ENCODE measurements at regions not wholly inside any gene's neighbourhood (a gene's known extent, or its start where the extent isn't known, plus 50 kb on each side); places are given as distances from the start of the nearest gene placed in this dataset.

GRCh38 chr10:125431149-125431548, 251.8 kb downstream of the TEX36 start:
- Mint-ChIP-seq H3K27ac (no peak overlapping the region), H3K27me3 (ENCODE audit: low read depth) (no peaks in the 10 kb centered on the region), H3K9me3 (ENCODE audit: insufficient read depth) (peaks cover 7% of the 10 kb centered on the region), H3K4me1 (ENCODE audit: low read depth) (no peaks in the 10 kb centered on the region), H3K4me3 (no peak overlapping the region), H3K36me3 (ENCODE audit: low read depth) (no peaks in the 10 kb centered on the region)
- POLR2A ChIA-PET: no interaction called here
- CTCF ChIA-PET: no interaction called here
- DNase-seq (no peak), ATAC-seq (no peak)

DNA sequence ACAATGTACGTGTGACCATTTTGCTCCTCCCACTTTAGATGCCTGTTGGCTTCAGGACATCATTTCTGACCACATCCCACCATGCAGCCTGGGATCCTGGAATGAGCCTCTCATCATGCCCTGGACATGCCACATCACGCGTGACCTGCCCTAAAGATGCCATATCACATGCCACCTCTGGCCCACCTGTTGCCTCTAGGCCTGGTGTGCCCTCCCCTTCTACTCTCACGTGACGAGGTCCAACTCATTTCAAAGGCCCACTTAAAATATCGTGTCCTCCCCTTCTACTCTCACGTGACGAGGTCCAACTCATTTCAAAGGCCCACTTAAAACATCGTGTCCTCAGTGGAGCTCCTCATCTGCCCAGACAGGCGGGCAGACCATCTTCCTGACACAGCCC, 254.9 kb downstream of the TEX36 start:
- Mint-ChIP-seq H3K9me3 (ENCODE audit: insufficient read depth) (no peaks in the 10 kb centered on the region), H3K27ac (no peak overlapping the region), H3K36me3 (ENCODE audit: low read depth) (no peaks in the 10 kb centered on the region), H3K27me3 (ENCODE audit: low read depth) (no peaks in the 10 kb centered on the region), H3K4me3 (no peak overlapping the region), H3K4me1 (ENCODE audit: low read depth) (no peaks in the 10 kb centered on the region)
- POLR2A ChIA-PET: no interaction called here
- DNase-seq: no peak
- CTCF ChIA-PET: no interaction called here
- ATAC-seq: no peak

GRCh38 chr10:125424191-125424847, 258.6 kb downstream of the TEX36 start:
- Mint-ChIP-seq H3K27me3 (ENCODE audit: low read depth) (no peaks in the 10 kb centered on the region), H3K4me3 (no peak overlapping the region), H3K4me1 (ENCODE audit: low read depth) (no peaks in the 10 kb centered on the region), H3K27ac (no peak overlapping the region), H3K36me3 (ENCODE audit: low read depth) (no peaks in the 10 kb centered on the region), H3K9me3 (ENCODE audit: insufficient read depth) (no peaks in the 10 kb centered on the region)
- ChIA-PET POLR2A (no interaction called here), CTCF (no interaction called here)
- ATAC-seq: no peak
- no peak for DNase-seq

DNA sequence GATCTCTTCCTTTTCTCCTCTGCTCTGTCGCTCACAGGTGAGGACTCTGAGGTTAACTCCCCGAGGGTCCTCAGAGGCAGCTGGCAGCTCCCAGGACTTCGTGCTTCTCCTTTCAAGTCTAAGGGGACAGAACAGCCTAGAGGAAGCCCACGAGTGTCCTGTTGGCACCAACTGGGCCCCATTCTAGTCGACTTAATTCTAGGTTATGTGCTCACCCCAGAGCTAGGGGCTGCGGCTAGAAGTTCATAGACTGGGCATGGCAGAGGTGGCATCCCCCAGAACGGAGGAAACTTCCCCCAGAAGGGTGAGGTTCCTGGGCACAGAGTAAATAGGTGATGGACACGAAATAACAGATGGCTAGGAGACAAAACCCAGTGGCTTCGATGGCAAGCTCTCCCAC, 259.4 kb downstream of the TEX36 start:
- POLR2A ChIA-PET: no interaction called here

DNA sequence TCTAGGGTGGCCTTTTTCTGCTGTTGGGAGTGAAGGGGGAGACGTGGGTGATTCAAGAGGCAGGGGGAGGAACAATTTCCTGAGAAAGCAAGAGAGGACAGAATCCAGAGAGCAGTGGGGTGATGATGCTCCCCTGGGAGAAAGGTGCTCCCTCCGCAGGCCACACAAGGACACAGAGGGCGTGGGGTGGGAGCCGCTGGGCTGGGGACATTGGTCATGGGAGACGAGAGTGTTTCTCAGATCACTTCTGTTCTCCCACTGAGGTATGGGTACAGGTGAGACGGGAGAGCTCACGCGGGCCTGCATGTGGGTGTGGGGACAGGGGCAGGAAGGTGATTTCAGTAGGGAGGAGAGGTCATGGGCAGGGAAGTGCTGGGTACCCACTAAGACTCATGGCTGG, 259.5 kb upstream of the CTBP2 start:
- H3K27me3 Mint-ChIP-seq (ENCODE audit: low read depth): no peaks in the 10 kb centered on the region

More for the DNA sequence above, 259.4 kb downstream of the TEX36 start:
- no peaks in the 10 kb centered on the region for H3K4me1 Mint-ChIP-seq (ENCODE audit: low read depth)
- no peak for DNase-seq
- H3K4me3 Mint-ChIP-seq: no peak overlapping the region
- H3K36me3 Mint-ChIP-seq (ENCODE audit: low read depth): no peaks in the 10 kb centered on the region
- no peak overlapping the region for H3K27ac Mint-ChIP-seq
- ATAC-seq: no peak
- CTCF ChIA-PET: no interaction called here
- H3K27me3 Mint-ChIP-seq (ENCODE audit: low read depth): no peaks in the 10 kb centered on the region
- no peaks in the 10 kb centered on the region for H3K9me3 Mint-ChIP-seq (ENCODE audit: insufficient read depth)

DNA sequence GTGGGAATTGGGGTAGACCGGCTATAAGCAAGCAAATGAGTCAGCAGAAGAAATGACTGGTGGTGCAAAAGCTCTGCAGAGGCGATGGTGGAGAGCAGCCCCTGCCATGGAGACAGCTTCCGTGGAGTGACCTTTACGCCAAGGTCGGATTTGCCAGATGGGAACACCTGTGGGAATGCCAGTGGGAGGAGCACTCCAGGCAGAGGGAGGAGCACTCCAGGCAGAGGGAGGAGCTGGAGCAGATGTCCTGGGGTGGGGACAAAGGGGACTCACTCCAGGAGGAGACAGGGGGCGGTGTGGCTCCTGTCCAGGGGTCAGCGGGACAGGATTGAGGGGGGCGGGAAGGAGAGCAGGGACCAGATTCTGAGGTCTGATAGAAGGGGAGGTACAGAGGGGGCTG, 258.8 kb upstream of the CTBP2 start:
- Mint-ChIP-seq H3K27me3 (ENCODE audit: low read depth) (no peaks in the 10 kb centered on the region), H3K27ac (no peak overlapping the region), H3K4me1 (ENCODE audit: low read depth) (no peaks in the 10 kb centered on the region), H3K36me3 (ENCODE audit: low read depth) (no peaks in the 10 kb centered on the region), H3K4me3 (no peak overlapping the region), H3K9me3 (ENCODE audit: insufficient read depth) (no peaks in the 10 kb centered on the region)
- CTCF ChIA-PET: no interaction called here
- DNase-seq (no peak), ATAC-seq (no peak)
- POLR2A ChIA-PET: no interaction called here

More for the DNA sequence above, 259.5 kb upstream of the CTBP2 start:
- Mint-ChIP-seq H3K9me3 (ENCODE audit: insufficient read depth) (no peaks in the 10 kb centered on the region), H3K27ac (no peak overlapping the region), H3K4me3 (no peak overlapping the region), H3K4me1 (ENCODE audit: low read depth) (no peaks in the 10 kb centered on the region), H3K36me3 (ENCODE audit: low read depth) (no peaks in the 10 kb centered on the region)
- ChIA-PET CTCF (no interaction called here), POLR2A (no interaction called here)
- ATAC-seq (no peak), DNase-seq (no peak)

DNA sequence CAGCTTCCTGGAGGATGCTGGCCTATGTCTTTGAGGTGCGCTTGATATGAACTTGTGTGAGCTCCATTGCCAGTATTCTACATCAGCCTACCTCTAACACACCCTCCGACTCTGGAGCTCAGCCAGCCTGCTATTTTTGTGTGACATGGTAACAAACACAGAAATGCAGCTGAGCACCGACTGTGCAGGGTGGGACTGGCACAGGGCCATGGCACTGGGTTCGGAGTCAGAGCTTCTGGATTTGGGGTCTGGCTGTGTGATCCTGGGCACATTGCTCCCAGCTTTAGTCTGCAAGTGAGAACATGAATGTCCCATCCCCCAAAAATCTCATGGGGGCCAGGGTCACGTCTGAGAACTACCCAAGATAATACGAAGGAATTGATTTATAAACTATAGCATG, 257.2 kb upstream of the CTBP2 start:
- DNase-seq (no peak), ATAC-seq (no peak)
- no peaks in the 10 kb centered on the region for H3K4me1 Mint-ChIP-seq (ENCODE audit: low read depth)
- no peaks in the 10 kb centered on the region for H3K27me3 Mint-ChIP-seq (ENCODE audit: low read depth)
- ChIA-PET CTCF (no interaction called here), POLR2A (no interaction called here)
- no peak overlapping the region for H3K4me3 Mint-ChIP-seq
- H3K9me3 Mint-ChIP-seq (ENCODE audit: insufficient read depth): no peaks in the 10 kb centered on the region
- no peaks in the 10 kb centered on the region for H3K36me3 Mint-ChIP-seq (ENCODE audit: low read depth)
- no peak overlapping the region for H3K27ac Mint-ChIP-seq

DNA sequence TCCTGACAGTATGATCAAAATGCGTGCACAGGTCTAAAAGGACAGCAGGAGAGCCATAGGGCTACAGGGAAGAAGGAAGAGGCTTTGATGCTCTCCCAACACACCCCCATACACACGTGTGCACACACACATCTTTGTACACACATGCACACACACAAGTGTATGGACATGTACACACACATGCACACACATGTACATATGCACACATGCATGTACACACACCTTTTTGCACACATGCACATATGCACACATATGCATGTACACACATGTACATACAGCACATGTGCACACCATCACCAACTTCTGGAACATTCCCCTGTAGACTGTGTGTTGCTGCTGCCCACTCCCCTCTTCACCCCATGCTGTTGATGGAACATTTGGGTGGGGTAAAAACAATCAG, 255.6 kb upstream of the CTBP2 start:
- Mint-ChIP-seq H3K36me3 (ENCODE audit: low read depth) (no peaks in the 10 kb centered on the region), H3K27ac (no peak overlapping the region), H3K4me3 (no peak overlapping the region), H3K27me3 (ENCODE audit: low read depth) (no peaks in the 10 kb centered on the region), H3K9me3 (ENCODE audit: insufficient read depth) (no peaks in the 10 kb centered on the region), H3K4me1 (ENCODE audit: low read depth) (no peaks in the 10 kb centered on the region)
- ATAC-seq (no peak), DNase-seq (no peak)
- POLR2A ChIA-PET: no interaction called here
- CTCF ChIA-PET: no interaction called here

DNA sequence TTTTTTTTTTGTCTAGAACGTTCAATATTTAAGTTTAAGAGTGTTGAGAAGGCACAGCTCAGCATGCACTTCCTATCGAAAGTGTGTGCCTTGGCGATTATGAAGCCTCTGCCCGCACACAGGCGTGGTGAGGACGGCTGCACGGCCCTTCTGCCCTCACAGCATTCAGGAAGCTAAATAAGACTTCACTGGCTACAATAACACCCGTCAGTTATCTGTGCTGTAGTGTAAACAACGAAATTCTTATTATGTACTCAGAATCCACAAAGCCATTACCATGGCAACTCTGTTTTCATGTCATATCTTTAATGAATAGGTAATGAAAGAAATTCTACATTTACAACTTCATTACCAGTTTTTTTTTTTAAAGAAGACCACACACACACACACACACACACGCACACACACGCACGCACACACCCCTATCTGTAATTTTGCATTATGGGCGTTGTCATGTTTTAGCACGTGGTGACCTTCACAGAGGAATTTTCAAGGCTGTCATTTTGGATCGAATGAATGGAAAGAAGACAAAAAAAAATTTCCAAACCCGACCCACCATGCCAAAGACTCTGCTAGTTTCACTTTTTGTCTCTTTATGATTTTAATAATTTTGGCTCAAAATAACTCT, 254.8 kb upstream of the CTBP2 start:
- Mint-ChIP-seq H3K4me1 (ENCODE audit: low read depth) (no peaks in the 10 kb centered on the region), H3K36me3 (ENCODE audit: low read depth) (no peaks in the 10 kb centered on the region), H3K4me3 (no peak overlapping the region), H3K9me3 (ENCODE audit: insufficient read depth) (no peaks in the 10 kb centered on the region), H3K27me3 (ENCODE audit: low read depth) (no peaks in the 10 kb centered on the region), H3K27ac (no peak overlapping the region)
- POLR2A ChIA-PET: no interaction called here
- CTCF ChIA-PET: no interaction called here
- ATAC-seq: no peak
- no peak for DNase-seq

DNA sequence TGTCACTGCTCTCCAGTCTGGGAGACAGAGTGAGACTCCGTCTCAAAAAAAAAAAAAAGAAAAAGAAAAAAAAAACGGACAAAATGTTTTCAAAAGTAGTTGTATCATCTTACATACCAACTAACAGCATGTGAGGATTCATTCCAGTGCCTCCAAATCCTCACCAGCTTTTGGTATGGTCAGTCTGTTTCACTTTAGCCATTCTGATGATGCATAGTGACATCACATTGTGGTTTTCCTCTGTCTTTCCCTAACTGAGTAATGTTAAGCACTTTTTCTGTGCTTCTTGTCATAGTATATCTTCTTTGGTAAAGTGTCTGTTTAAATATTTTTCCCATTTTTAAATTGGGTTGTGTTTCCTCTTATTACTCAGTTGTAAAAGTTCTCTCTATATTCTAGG, 251.4 kb upstream of the CTBP2 start:
- no peak overlapping the region for H3K4me3 Mint-ChIP-seq
- H3K27me3 Mint-ChIP-seq (ENCODE audit: low read depth): no peaks in the 10 kb centered on the region
- H3K36me3 Mint-ChIP-seq (ENCODE audit: low read depth): no peaks in the 10 kb centered on the region
- no peaks in the 10 kb centered on the region for H3K4me1 Mint-ChIP-seq (ENCODE audit: low read depth)
- no peak for DNase-seq
- ATAC-seq: no peak
- H3K27ac Mint-ChIP-seq: no peak overlapping the region
- H3K9me3 Mint-ChIP-seq (ENCODE audit: insufficient read depth): no peaks in the 10 kb centered on the region
- POLR2A ChIA-PET: no interaction called here
- CTCF ChIA-PET: no interaction called here

DNA sequence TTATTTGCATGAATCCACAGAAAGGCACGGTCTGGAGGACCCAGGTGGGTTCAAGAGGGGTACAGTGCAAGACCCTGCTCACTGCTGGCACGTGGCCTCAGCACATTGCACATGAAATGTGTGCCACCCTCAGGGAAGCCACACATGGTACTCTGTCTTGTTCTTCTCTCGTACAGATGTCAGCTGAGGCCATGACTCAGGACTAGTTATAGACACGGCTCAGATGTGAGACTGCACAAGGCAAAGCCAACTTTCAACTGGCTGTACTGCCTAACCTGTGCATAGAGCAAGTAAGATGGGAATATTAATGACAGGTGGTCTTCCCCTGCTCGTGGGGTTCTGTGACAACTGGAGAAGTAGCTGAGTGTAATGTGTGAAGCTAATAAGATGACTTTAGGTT, 249.4 kb upstream of the CTBP2 start:
- Mint-ChIP-seq H3K4me1 (ENCODE audit: low read depth) (no peaks in the 10 kb centered on the region), H3K9me3 (ENCODE audit: insufficient read depth) (no peaks in the 10 kb centered on the region), H3K4me3 (no peak overlapping the region), H3K36me3 (ENCODE audit: low read depth) (no peaks in the 10 kb centered on the region), H3K27me3 (ENCODE audit: low read depth) (no peaks in the 10 kb centered on the region), H3K27ac (no peak overlapping the region)
- CTCF ChIA-PET: no interaction called here
- DNase-seq (no peak), ATAC-seq (no peak)
- POLR2A ChIA-PET: no interaction called here

GRCh38 chr10:125407557-125407956, 247.2 kb upstream of the CTBP2 start:
- no peaks in the 10 kb centered on the region for H3K9me3 Mint-ChIP-seq (ENCODE audit: insufficient read depth)
- H3K4me1 Mint-ChIP-seq (ENCODE audit: low read depth): no peaks in the 10 kb centered on the region
- ChIA-PET CTCF (no interaction called here), POLR2A (no interaction called here)
- H3K36me3 Mint-ChIP-seq (ENCODE audit: low read depth): no peaks in the 10 kb centered on the region
- no peaks in the 10 kb centered on the region for H3K27me3 Mint-ChIP-seq (ENCODE audit: low read depth)
- DNase-seq (no peak), ATAC-seq (no peak)
- H3K27ac Mint-ChIP-seq: no peak overlapping the region
- no peak overlapping the region for H3K4me3 Mint-ChIP-seq

DNA sequence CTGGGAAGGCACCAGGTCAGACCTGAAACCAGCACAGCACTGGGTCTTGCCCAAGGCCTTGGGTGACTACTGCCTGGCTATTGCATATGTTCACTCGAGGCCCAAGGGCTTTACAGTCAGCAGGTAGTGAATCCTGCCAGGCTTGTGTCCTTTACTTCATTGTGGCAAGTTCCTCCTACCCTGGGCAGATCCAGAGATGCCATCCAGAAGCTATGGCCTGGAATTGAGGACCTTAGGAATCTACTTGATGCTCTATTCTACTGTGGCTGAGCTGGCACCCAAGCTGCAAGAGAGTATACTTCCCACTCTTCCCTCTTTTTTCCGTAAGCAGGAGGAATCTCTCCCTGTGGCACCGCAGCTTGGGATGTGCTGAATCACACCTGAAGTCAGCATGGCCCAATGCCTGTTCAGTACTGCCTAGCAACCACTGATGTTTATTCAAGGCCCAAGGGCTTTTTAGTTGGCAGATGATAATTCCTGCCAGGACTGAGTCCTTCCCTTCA, 246.7 kb upstream of the CTBP2 start:
- POLR2A ChIA-PET: no interaction called here
- no peaks in the 10 kb centered on the region for H3K36me3 Mint-ChIP-seq (ENCODE audit: low read depth)
- H3K9me3 Mint-ChIP-seq (ENCODE audit: insufficient read depth): no peaks in the 10 kb centered on the region
- H3K27me3 Mint-ChIP-seq (ENCODE audit: low read depth): no peaks in the 10 kb centered on the region
- no peak for ATAC-seq
- no peaks in the 10 kb centered on the region for H3K4me1 Mint-ChIP-seq (ENCODE audit: low read depth)
- no peak overlapping the region for H3K27ac Mint-ChIP-seq
- CTCF ChIA-PET: no interaction called here
- no peak overlapping the region for H3K4me3 Mint-ChIP-seq
- DNase-seq: no peak
